Vagina (tissue), 2 donors: ENCODE measurements at regions not wholly inside any gene's neighbourhood (a gene's known extent, or its start where the extent isn't known, plus 50 kb on each side); places are given as distances from the start of the nearest gene placed in this dataset.

Source experiments
- DNase-seq, 2 donors: peaks; one replicate each; pipeline ENCODE4 v3.0.0-alpha.2; 2017; ENCODE audit errors: extremely low spot score in 2 of 2
- H3K27ac ChIP-seq: fragments of 200-600 bp; sonication (generic); one replicate; pipeline ENCODE4 v1.5.1; 2019
- H3K27me3 ChIP-seq: fragments of 200-600 bp; sonication (generic); one replicate; pipeline ENCODE4 v1.5.1; 2019
- H3K36me3 ChIP-seq, 2 donors: fragments of 200-600 bp; sonication (generic); one replicate each; pipeline ENCODE4 v1.5.1; 2017 to 2019
- H3K4me1 ChIP-seq: fragments of 200-600 bp; sonication (generic); one replicate; pipeline ENCODE4 v1.5.1; 2019
- H3K4me3 ChIP-seq, 2 donors: fragments of 200-600 bp; sonication (generic); 1 replicate in 1 of 2; 2 replicates in 1 of 2; pipeline ENCODE4 v1.5.1; 2016 to 2019
- H3K9me3 ChIP-seq: fragments of 200-600 bp; sonication (generic); one replicate; pipeline ENCODE4 v1.5.1; 2019
- POLR2A ChIP-seq, 2 donors: fragments of 450-650 bp; IDR thresholded peaks; one replicate each; pipeline ENCODE4 v1.6.1; 2017; ENCODE audit warnings: antibody characterized with exemption in 2 of 2, mild to moderate bottlenecking in 2 of 2, moderate library complexity in 2 of 2
- POLR2AphosphoS5 ChIP-seq, 2 donors: sonication (generic); formaldehyde crosslinking; IDR thresholded peaks; one replicate each; pipeline ENCODE4 v1.9.0; 2017; ENCODE audit warnings: antibody characterized with exemption in 2 of 2, mild to moderate bottlenecking in 2 of 2, low read depth in 1 of 2; ENCODE audit not compliant: insufficient read depth in 1 of 2
- intact Hi-C: fragments of 100-400 bp; cut with DNase I; formaldehyde crosslinking; loops from one replicate; pipeline ENCODE4 v1.15.1; 2023
- TF ChIP-seq, protein P1 (sequence below), 3 experiments: fragments of 450-650 bp in 2 of 3; fragments of 200-600 bp in 1 of 3; sonication (generic) in 1 of 3; IDR thresholded peaks; one replicate each; pipeline ENCODE4 v1.5.1; 2017 to 2019; ENCODE audit warnings: antibody characterized with exemption in 3 of 3, mild to moderate bottlenecking in 2 of 3, moderate library complexity in 2 of 3

DNA sequence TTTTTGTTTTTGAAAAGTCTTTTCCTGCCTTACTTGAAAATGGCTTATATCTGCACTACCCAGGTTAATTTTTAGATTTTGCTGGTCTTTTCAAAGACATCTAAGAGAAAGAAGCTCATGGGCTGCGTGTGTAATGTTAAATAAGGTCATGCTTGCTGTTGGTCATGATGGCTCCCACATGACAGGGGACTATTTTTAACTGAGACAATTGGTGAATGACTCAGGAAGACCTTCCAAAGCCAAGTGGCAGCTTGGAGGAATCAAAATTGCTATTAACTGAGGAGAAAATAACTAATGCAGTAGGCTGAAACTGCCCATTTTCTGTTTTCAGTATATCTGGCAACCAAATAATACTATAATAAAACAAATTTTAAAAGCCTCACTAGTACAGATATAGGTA lies 117.1 kb upstream of the SPAG17 start:
- Histone ChIP-seq H3K27ac (no peak overlapping the region), H3K27me3 (no peaks in the 10 kb centered on the region), H3K4me1 (peaks cover 9% of the 10 kb centered on the region), H3K4me3 (no peak overlapping the region), H3K9me3 (no peaks in the 10 kb centered on the region), H3K36me3 (no peaks in the 10 kb centered on the region)
- intact Hi-C loops: no loop called here
- TF ChIP-seq, protein P1, sequence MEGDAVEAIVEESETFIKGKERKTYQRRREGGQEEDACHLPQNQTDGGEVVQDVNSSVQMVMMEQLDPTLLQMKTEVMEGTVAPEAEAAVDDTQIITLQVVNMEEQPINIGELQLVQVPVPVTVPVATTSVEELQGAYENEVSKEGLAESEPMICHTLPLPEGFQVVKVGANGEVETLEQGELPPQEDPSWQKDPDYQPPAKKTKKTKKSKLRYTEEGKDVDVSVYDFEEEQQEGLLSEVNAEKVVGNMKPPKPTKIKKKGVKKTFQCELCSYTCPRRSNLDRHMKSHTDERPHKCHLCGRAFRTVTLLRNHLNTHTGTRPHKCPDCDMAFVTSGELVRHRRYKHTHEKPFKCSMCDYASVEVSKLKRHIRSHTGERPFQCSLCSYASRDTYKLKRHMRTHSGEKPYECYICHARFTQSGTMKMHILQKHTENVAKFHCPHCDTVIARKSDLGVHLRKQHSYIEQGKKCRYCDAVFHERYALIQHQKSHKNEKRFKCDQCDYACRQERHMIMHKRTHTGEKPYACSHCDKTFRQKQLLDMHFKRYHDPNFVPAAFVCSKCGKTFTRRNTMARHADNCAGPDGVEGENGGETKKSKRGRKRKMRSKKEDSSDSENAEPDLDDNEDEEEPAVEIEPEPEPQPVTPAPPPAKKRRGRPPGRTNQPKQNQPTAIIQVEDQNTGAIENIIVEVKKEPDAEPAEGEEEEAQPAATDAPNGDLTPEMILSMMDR (IDR thresholded peaks at IDR 0.05): no peak
- TF ChIP-seq POLR2A (IDR thresholded peaks at IDR 0.05) (no peak), POLR2AphosphoS5 (IDR thresholded peaks at IDR 0.05; ENCODE audit: insufficient read depth in 1 of 2, low read depth in 1 of 2) (no peak)
- DNase-seq: no peak

DNA sequence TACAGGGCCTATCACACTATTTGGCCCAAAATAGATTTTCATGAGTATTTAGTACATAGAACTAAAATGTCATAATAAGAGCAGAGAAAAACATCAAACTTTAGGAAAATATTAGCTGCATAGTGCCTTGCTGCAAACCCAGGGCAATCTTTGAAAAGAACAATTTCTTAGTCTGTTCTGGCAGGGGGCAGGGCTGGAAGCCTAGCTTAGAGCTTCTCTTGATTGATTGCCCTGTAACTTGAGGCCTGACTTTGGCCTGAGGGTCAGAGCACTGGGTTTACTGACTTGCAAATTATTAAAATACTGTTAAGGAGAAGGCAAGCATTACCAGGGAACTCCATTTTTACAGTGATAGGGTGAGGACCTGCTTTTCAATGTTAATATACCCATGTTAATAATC lies 115.8 kb upstream of the SPAG17 start:
- Histone ChIP-seq H3K4me1 (peaks cover 9% of the 10 kb centered on the region), H3K9me3 (no peaks in the 10 kb centered on the region), H3K36me3 (no peaks in the 10 kb centered on the region), H3K27ac (no peak overlapping the region), H3K4me3 (no peak overlapping the region), H3K27me3 (no peaks in the 10 kb centered on the region)
- no peak for DNase-seq
- TF ChIP-seq POLR2A (IDR thresholded peaks at IDR 0.05) (no peak), POLR2AphosphoS5 (IDR thresholded peaks at IDR 0.05; ENCODE audit: insufficient read depth in 1 of 2, low read depth in 1 of 2) (no peak)
- TF ChIP-seq, protein P1 (IDR thresholded peaks at IDR 0.05): no peak
- intact Hi-C loops: no loop called here

DNA sequence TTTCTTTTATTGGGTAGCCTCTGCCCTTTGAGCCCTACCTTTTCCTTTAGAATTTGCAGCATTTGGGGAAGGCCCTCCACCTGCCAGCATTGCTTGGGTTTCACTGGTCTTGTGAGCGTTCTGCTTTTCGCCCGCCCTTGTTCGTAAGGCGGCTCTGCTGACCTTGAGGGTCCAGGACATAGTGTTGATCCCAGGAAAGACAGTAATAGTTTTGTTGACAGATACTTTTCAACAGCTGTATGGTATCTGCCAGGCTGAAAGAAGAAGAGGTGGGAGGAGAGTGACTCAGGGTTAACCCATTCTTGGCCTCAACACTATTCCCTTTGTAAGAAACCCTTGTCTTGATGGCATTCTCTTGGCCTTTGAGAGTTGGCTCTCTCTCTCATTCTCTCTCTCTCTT lies 113.4 kb upstream of the SPAG17 start:
- DNase-seq: no peak
- TF ChIP-seq POLR2AphosphoS5 (IDR thresholded peaks at IDR 0.05; ENCODE audit: insufficient read depth in 1 of 2, low read depth in 1 of 2): no peak
- H3K36me3 ChIP-seq: no peaks in the 10 kb centered on the region
- H3K27ac ChIP-seq: no peak overlapping the region
- H3K9me3 ChIP-seq: no peaks in the 10 kb centered on the region
- H3K27me3 ChIP-seq: no peaks in the 10 kb centered on the region
- intact Hi-C loops: no loop called here
- no peak overlapping the region for H3K4me3 ChIP-seq
- peaks cover 5% of the 10 kb centered on the region for H3K4me1 ChIP-seq

DNA sequence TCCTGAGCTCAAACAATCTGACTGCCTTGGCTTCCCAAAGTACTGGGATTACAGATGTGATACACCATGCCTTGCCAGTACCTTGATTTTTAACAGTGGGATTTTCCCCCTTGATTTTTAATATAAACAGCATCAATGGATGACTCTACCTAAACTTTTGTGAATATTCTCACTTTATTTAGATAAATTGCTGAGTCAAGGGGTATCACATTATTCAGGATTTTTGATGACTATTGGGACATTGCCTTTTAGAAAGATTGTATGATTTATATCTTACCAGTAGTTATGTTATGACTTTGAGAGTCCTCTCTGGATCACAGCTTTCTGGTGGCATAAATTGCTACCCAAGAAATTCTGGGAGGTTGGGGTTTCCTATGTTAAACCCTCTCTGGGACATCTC lies 112.5 kb upstream of the SPAG17 start:
- DNase-seq: no peak
- Histone ChIP-seq H3K4me3 (no peak overlapping the region), H3K36me3 (no peaks in the 10 kb centered on the region), H3K27me3 (no peaks in the 10 kb centered on the region), H3K9me3 (no peaks in the 10 kb centered on the region), H3K4me1 (no peaks in the 10 kb centered on the region), H3K27ac (no peak overlapping the region)
- TF ChIP-seq POLR2AphosphoS5 (IDR thresholded peaks at IDR 0.05; ENCODE audit: insufficient read depth in 1 of 2, low read depth in 1 of 2) (no peak), POLR2A (IDR thresholded peaks at IDR 0.05) (no peak)
- TF ChIP-seq, protein P1 (IDR thresholded peaks at IDR 0.05): no peak
- intact Hi-C loops: no loop called here

DNA sequence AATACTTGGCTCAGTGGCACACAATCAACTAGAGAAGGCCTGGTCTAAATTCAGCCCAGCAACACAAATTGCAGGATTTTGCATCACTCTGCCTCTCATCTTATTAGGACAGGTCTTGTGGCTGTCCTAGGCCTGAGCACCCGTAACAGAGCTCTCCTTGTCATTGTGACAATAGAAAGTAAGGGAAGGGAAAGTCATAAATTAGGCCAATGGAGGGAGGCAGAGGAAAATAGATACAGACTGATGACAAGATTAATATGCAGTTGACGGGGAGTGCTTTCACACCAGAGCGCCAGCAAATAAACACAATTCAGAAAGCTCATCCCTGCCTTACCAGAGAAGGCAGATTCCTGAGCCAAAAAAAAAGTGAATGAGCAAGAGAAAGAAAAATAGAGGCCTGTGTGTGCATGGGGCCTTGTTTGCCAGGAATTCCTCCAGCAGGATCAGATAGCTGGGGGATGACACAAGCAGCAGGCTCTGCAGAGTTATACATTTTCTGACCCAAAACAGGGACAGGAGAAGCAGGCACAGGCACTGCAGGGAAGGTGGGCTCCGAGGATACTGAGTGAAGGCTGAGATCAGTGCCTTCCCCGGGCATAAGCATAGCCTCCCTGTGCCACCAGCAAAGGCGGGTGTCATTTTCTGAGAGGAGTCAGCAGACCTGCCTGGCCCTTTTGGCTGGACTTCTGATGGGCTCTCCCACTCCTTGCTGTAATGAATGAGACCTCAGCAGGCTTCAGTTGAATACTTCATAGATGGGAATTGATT lies 110.0 kb upstream of the SPAG17 start:
- Histone ChIP-seq H3K4me3 (no peak overlapping the region), H3K9me3 (no peaks in the 10 kb centered on the region), H3K36me3 (no peaks in the 10 kb centered on the region), H3K27ac (no peak overlapping the region), H3K27me3 (no peaks in the 10 kb centered on the region), H3K4me1 (no peaks in the 10 kb centered on the region)
- intact Hi-C loops: no loop called here
- no peak for TF ChIP-seq POLR2A (IDR thresholded peaks at IDR 0.05)
- TF ChIP-seq, protein P1 (IDR thresholded peaks at IDR 0.05): no peak
- no peak for TF ChIP-seq POLR2AphosphoS5 (IDR thresholded peaks at IDR 0.05; ENCODE audit: insufficient read depth in 1 of 2, low read depth in 1 of 2)
- DNase-seq: no peak
